Gastroesophageal sphincter (tissue), 3 donors: ENCODE measurements at regions not wholly inside any gene's neighbourhood (a gene's known extent, or its start where the extent isn't known, plus 50 kb on each side); places are given as distances from the start of the nearest gene placed in this dataset.

Experiments used
- CTCF ChIP-seq, 4 experiments: fragments of 200-600 bp in 2 of 4; fragments of 450-650 bp in 2 of 4; sonication (generic) in 1 of 4; IDR thresholded peaks; one replicate each; pipeline ENCODE4 v1.5.1; 2017 to 2019; ENCODE audit warnings: antibody characterized with exemption in 4 of 4, mild to moderate bottlenecking in 2 of 4, moderate library complexity in 2 of 4
- EP300 ChIP-seq: sonication (generic); formaldehyde crosslinking; IDR thresholded peaks from one replicate; pipeline ENCODE4 v1.6.1; 2017; ENCODE audit warnings: antibody characterized with exemption, mild to moderate bottlenecking
- POLR2A ChIP-seq, 2 donors: fragments of 450-650 bp; IDR thresholded peaks; one replicate each; pipeline ENCODE4 v1.6.1; 2017; ENCODE audit warnings: antibody characterized with exemption in 2 of 2, mild to moderate bottlenecking in 2 of 2, moderate library complexity in 1 of 2
- POLR2AphosphoS5 ChIP-seq: sonication (generic); formaldehyde crosslinking; IDR thresholded peaks from one replicate; pipeline ENCODE4 v1.6.1; 2017; ENCODE audit warnings: antibody characterized with exemption

DNA sequence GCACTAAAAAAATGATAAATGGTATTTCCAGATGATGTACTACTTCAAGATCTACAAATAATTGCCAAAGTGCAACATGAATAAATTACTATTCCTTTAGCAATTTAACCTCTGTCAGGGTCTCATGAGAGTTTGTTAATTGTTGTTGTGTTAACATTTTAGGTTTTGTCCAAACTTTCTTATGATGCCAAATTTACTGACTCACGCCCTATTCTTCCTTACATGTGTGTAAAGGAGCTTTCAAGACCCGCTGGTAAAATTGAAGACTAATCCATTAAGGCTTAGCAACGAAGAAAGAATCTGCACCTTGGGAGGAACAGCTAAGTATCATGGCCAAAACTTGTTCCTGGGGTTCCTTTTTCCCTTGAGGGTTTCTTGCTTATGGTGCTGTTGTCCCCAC is 252.7 kb upstream of the JADE1 start:
- TF ChIP-seq POLR2A (IDR thresholded peaks at IDR 0.05) (no peak), CTCF (IDR thresholded peaks at IDR 0.05) (no peak), EP300 (no peak), POLR2AphosphoS5 (no peak)
